Cardiac fibroblast (primary cell): ENCODE measurements at regions not wholly inside any gene's neighbourhood (a gene's known extent, or its start where the extent isn't known, plus 50 kb on each side); places are given as distances from the start of the nearest gene placed in this dataset.

Experiments
- DNase-seq, 2 donors: peaks; one replicate each; pipeline versions ENCODE4 v3.0.0 to v3.0.0-alpha.2; 2010; ENCODE audit warnings: low read depth in 2 of 2
- H3K4me3 ChIP-seq, 2 donors: replicated peaks in 1 of 2; 1 replicate in 1 of 2; 2 replicates in 1 of 2; pipeline ENCODE4 v1.5.1; 2011; ENCODE audit warnings: low read depth in 2 of 2, low read length in 2 of 2, mild to moderate bottlenecking in 2 of 2, moderate library complexity in 1 of 2
- TF ChIP-seq, protein P1 (sequence below): IDR thresholded peaks from one replicate; pipeline ENCODE4 v1.5.1; 2011; ENCODE audit warnings: low read depth, mild to moderate bottlenecking, low read length, inconsistent platforms

GRCh38 chr6:167392631-167393316 lies 67.9 kb downstream of the TTLL2 start:
- no peak overlapping the region for H3K4me3 ChIP-seq
- TF ChIP-seq, protein P1, sequence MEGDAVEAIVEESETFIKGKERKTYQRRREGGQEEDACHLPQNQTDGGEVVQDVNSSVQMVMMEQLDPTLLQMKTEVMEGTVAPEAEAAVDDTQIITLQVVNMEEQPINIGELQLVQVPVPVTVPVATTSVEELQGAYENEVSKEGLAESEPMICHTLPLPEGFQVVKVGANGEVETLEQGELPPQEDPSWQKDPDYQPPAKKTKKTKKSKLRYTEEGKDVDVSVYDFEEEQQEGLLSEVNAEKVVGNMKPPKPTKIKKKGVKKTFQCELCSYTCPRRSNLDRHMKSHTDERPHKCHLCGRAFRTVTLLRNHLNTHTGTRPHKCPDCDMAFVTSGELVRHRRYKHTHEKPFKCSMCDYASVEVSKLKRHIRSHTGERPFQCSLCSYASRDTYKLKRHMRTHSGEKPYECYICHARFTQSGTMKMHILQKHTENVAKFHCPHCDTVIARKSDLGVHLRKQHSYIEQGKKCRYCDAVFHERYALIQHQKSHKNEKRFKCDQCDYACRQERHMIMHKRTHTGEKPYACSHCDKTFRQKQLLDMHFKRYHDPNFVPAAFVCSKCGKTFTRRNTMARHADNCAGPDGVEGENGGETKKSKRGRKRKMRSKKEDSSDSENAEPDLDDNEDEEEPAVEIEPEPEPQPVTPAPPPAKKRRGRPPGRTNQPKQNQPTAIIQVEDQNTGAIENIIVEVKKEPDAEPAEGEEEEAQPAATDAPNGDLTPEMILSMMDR, result no peak
- peak in 1 of 2 donors; percentile 3 for DNase-seq

DNA sequence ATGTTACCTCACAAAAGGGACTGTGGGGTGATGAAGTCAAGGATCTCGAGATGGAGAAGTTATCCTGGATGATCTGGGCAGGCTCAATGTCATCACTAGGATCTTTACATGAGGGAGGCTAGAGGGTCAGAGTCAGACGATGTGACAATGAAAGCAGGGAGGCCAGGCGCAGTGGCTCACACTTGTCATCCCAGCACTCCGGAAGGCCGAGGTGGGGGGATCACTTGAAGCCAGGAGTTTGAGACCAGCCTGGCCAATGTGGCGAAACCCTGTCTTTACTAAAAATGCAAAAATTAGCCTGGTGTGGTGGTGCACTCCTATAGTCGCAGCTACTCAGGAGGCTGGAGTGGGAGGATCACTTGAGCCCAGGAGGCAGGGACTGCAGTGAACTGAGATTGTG lies 68.8 kb downstream of the TTLL2 start:
- no peak for DNase-seq
- TF ChIP-seq, protein P1, result no peak
- H3K4me3 ChIP-seq, result no peak overlapping the region

DNA sequence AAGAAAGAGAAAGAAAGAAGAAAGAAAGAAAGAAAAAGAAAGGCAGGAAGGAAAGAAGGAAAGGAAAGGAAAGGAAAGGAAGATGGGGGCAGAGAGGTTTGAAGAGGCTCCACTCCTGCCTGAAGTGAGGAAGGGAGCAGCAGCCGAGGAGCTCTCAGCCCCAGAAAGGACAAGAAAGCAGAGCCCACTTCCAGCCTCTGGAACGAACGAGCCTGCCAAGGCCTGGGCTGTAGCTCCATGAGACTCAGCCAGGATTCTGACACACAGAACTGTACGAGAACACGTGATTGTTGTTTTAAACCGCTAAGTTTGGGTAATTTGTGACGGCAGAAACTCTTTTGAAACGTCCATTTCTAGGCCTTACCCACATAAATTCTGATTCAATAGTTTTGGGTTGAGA lies 69.5 kb downstream of the TTLL2 start:
- H3K4me3 ChIP-seq, result no peak overlapping the region
- DNase-seq, result no peak
- TF ChIP-seq, protein P1, result no peak

- TF ChIP-seq, protein P1, result no peak
- DNase-seq, result no peak
- H3K4me3 ChIP-seq, result no peak overlapping the region
Measured at GRCh38 chr6:167394820-167395219, 69.9 kb downstream of the TTLL2 start.

DNA sequence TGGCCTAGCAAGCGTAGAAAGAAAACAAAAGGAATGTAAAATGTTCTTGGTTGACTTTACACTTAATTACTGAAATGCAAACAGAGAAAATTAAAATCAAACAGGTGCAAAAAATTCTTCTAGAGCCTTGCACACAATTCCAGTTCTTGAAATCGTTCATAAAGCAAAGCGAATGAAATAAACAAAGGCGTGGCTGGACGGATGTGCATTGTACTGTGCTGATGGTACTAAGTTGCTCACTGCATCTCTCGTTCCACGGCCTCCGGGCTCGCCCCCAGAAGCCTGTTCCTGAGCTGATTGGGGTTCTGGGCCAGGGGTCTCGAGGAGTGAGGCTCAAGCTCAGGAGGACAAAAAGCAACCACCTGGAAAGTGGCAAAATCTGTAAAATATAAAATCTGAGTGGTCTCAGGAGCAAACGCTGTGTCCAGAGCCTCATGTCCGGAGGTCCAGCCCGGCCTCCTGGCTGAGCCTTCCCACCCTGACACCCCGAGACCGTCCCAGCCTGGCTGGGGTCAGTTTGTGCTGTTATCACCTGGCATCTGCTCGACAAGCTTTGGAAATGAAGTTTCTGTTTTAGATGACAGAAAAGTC lies 71.3 kb downstream of the TTLL2 start:
- no peak for DNase-seq
- TF ChIP-seq, protein P1, result no peak
- H3K4me3 ChIP-seq, result no peak overlapping the region

DNA sequence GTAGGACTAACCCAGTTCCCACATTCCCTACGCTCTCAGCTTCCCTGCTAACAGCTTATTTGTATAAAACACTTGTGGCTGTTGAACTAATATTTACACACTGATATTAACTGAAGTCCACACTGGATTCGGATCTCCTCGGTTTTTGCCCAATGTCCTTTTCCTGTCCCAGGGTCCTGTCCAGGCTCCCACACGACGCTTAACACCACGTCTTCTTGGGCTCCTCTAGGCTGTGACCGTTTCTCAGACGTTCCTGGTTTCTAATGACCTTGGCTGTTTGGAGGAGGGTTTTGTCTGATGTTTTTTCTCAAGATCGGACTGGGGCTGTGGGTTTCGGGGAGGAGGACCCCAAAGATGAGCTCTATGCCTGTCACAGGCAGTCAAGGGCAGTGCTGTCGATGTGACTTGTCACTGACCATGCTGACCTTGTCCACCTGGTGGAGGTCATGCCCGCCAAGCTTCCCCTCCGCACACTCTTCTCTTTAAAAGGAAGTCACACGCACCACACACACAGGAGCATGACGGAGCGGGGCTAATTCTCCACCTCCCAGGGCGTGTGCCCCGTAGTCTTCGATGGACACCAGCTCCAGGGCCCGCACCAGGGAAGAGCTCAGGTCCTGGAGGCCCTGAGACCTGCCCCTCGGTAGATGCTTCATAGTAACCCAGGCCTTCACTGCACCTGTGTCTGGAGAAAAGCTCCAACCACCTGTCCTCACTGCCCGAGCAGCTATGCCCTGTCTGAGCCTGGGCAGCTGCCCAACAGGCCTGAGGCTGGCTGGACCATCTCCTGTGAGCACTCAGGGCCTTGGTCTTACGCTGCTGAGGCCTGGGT lies 72.0 kb downstream of the TTLL2 start:
- DNase-seq, result no peak
- TF ChIP-seq, protein P1, result no peak
- no peak overlapping the region for H3K4me3 ChIP-seq
